OCI-LY3 (cell line): ENCODE measurements at regions not wholly inside any gene's neighbourhood (a gene's known extent, or its start where the extent isn't known, plus 50 kb on each side); places are given as distances from the start of the nearest gene placed in this dataset.

ENCODE experiments used
- CTCF ChIP-seq: fragments of 200-600, 300-600 bp; sonication (generic); IDR thresholded peaks from 2 replicates; pipeline ENCODE4 v1.5.1; 2014; ENCODE audit warnings: antibody characterized with exemption, low read length, low read depth
- EZH2phosphoT487 ChIP-seq: fragments of 200-600 bp; shearing (Covaris generic); IDR thresholded peaks from 2 replicates; pipeline ENCODE4 v1.6.1; 2018; ENCODE audit warnings: antibody characterized with exemption, mixed run types, low read depth

GRCh38 chr12:126770188-126770587 lies 1496.8 kb upstream of the TMEM132C start:
- no peak for TF ChIP-seq CTCF
- TF ChIP-seq EZH2phosphoT487: no peak
